ENCODE measurements at regions not wholly inside any gene's neighbourhood (a gene's known extent, or its start where the extent isn't known, plus 50 kb on each side); places are given as distances from the start of the nearest gene placed in this dataset.

DNA sequence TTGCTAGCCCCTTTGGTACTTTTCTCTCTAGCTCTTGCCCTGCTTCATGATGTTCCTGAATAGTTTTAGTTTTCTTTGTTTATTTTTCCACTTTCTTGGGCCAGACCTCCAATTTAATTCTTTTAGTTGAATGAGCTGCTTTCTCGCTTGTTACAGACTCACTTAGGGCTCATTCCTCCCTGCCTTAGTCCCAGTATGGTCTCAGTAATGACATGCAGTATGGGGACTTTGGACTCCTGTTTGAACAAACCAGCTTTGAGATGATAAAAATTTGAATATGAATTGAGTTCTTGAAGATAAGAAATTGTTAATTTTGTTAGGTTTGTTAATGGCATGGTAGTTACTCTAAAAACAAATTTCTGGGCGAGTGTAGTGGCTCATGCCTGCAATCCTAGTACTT lies 284.8 kb upstream of the DMRT1 start:
- no peak for DNase-seq (ENCODE audit: low read depth in 1 of 2, low spot score in 1 of 2)
- no peak for TF ChIP-seq JUND (IDR thresholded peaks at IDR 0.05; ENCODE audit: low read depth)
- in situ Hi-C loops (cut with HindIII; ENCODE audit: low pct_unique_long_range_greater_than_20kb, low sequenced_read_pairs) = no loop called here

DNA sequence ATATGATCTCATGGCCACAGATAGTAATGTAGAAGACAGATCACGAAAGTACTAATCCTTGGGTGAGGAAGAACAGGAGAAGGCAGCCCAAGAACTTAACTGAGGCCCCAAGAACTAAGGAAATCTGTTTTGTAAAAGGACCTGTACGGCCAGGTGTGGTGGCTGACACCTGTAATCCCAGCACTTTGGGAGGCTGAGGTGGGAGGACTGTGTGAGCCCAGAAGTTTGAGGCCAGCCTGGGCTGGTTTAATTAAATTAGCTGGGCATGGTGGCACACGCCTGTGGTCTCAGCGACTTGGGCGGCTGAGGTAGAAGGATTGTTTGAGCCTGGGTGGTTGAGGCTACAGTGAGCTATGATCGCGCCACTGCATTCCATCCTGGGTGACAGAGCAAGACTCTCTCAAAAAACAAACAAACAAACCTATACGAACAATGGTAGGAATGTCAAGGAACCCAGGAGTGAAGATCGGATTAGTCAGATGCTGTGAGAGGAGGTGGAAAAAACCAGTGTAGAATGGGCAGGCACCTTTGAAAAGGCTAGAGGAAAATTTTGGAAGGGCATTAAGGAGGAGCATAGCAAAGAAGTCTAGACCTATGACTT lies 283.8 kb upstream of the DMRT1 start:
- DNase-seq (ENCODE audit: low read depth in 1 of 2, low spot score in 1 of 2) = peak in 1 of 2 experiments; percentile 76
- no peak for TF ChIP-seq JUND (IDR thresholded peaks at IDR 0.05; ENCODE audit: low read depth)
- in situ Hi-C loops (cut with HindIII; ENCODE audit: low pct_unique_long_range_greater_than_20kb, low sequenced_read_pairs) = no loop called here

- in situ Hi-C loops (cut with HindIII; ENCODE audit: low pct_unique_long_range_greater_than_20kb, low sequenced_read_pairs) = no loop called here
- DNase-seq (ENCODE audit: low read depth in 1 of 2, low spot score in 1 of 2) = peak in 1 of 2 experiments; percentile 36
- no peak for TF ChIP-seq JUND (IDR thresholded peaks at IDR 0.05; ENCODE audit: low read depth)
Observed at GRCh38 chr9:561427-561826, 280.1 kb upstream of the DMRT1 start.

- TF ChIP-seq JUND (IDR thresholded peaks at IDR 0.05; ENCODE audit: low read depth) = no peak
- no peak for DNase-seq (ENCODE audit: low read depth in 1 of 2, low spot score in 1 of 2)
- in situ Hi-C loops (cut with HindIII; ENCODE audit: low pct_unique_long_range_greater_than_20kb, low sequenced_read_pairs) = no loop called here
Observed at GRCh38 chr9:563200-563599, 278.3 kb upstream of the DMRT1 start.

- in situ Hi-C loops (cut with HindIII; ENCODE audit: low pct_unique_long_range_greater_than_20kb, low sequenced_read_pairs) = no loop called here
Observed at GRCh38 chr9:565528-565927, 276.0 kb upstream of the DMRT1 start.

GRCh38 chr9:567128-567746 lies 274.3 kb upstream of the DMRT1 start:
- in situ Hi-C loops (cut with HindIII; ENCODE audit: low pct_unique_long_range_greater_than_20kb, low sequenced_read_pairs) = no loop called here
- DNase-seq (ENCODE audit: low read depth in 1 of 2, low spot score in 1 of 2) = no peak
- TF ChIP-seq JUND (IDR thresholded peaks at IDR 0.05; ENCODE audit: low read depth) = no peak

More at GRCh38 chr9:565528-565927, 276.0 kb upstream of the DMRT1 start:
- no peak for DNase-seq (ENCODE audit: low read depth in 1 of 2, low spot score in 1 of 2)
- TF ChIP-seq JUND (IDR thresholded peaks at IDR 0.05; ENCODE audit: low read depth) = no peak

GRCh38 chr9:567747-568305 lies 273.7 kb upstream of the DMRT1 start:
- in situ Hi-C loops (cut with HindIII; ENCODE audit: low pct_unique_long_range_greater_than_20kb, low sequenced_read_pairs) = no loop called here
- no peak for TF ChIP-seq JUND (IDR thresholded peaks at IDR 0.05; ENCODE audit: low read depth)
- no peak for DNase-seq (ENCODE audit: low read depth in 1 of 2, low spot score in 1 of 2)

DNA sequence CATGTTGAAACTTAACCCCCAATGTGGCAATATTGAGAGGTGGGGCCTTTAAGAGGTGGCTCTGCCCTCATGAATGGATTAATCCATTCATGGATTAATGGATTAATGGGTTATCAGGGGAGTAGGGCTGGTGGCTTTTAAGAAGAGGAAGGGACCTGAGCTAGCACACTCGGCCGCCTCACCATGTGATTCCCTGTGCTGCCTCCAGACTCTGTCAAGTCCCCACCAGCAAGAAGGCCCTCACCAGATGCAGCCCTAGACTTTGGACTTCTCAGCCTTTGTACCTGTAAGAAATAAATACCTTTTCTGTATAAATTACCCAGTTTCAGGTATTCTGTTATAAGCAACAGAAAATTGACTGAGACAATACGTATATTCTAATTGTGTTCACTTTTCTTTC lies 272.2 kb upstream of the DMRT1 start:
- no peak for TF ChIP-seq JUND (IDR thresholded peaks at IDR 0.05; ENCODE audit: low read depth)
- in situ Hi-C loops (cut with HindIII; ENCODE audit: low pct_unique_long_range_greater_than_20kb, low sequenced_read_pairs) = no loop called here
- DNase-seq (ENCODE audit: low read depth in 1 of 2, low spot score in 1 of 2) = no peak

DNA sequence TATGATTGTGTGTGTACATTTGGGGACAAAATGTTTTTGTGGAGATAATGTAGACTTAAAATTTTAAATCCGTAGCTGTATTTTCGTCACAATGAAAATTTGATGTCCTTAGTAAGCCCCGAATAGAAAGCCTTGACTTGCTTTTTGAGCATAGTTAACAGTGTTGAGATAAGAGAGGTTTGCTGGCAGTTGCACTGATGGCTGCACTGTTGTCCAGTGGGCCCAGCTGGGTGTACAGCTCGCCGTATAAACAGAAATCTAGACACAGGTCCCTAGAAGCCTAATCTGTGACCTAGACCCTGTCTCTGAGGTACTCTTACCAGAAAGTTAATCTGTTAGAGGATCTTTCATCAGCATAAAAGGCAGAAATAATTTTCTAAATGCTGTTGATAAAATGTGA lies 271.3 kb upstream of the DMRT1 start:
- DNase-seq (ENCODE audit: low read depth in 1 of 2, low spot score in 1 of 2) = no peak
- in situ Hi-C loops (cut with HindIII; ENCODE audit: low pct_unique_long_range_greater_than_20kb, low sequenced_read_pairs) = no loop called here
- no peak for TF ChIP-seq JUND (IDR thresholded peaks at IDR 0.05; ENCODE audit: low read depth)

DNA sequence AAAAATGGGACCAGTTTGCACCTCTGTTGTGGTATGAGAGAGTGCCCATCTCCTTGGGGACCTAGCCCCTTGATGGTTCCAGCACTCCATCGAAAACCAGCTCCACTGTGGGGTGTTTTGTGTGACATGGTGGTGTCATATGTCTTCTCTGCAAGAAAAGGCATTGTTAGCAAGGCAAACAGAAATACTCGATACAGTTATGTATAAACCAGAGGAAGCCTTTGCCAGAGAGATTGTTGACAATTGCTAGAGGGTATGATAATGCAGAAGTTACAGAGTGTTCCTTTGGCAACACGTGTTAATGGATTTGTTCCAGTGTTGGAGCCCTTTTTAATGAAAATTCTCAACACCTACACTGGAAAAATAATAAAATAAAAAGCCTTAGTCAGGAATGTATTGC lies 270.4 kb upstream of the DMRT1 start:
- DNase-seq (ENCODE audit: low read depth in 1 of 2, low spot score in 1 of 2) = no peak
- in situ Hi-C loops (cut with HindIII; ENCODE audit: low pct_unique_long_range_greater_than_20kb, low sequenced_read_pairs) = no loop called here
- TF ChIP-seq JUND (IDR thresholded peaks at IDR 0.05; ENCODE audit: low read depth) = no peak

- no peak for TF ChIP-seq JUND (IDR thresholded peaks at IDR 0.05; ENCODE audit: low read depth)
- in situ Hi-C loops (cut with HindIII; ENCODE audit: low pct_unique_long_range_greater_than_20kb, low sequenced_read_pairs) = no loop called here
Observed at GRCh38 chr9:571741-572140, 269.8 kb upstream of the DMRT1 start.

GRCh38 chr9:573691-574410 lies 267.6 kb upstream of the DMRT1 start:
- in situ Hi-C loops (cut with HindIII; ENCODE audit: low pct_unique_long_range_greater_than_20kb, low sequenced_read_pairs) = no loop called here
- DNase-seq (ENCODE audit: low read depth in 1 of 2, low spot score in 1 of 2) = no peak
- TF ChIP-seq JUND (IDR thresholded peaks at IDR 0.05; ENCODE audit: low read depth) = no peak

More at GRCh38 chr9:571741-572140, 269.8 kb upstream of the DMRT1 start:
- no peak for DNase-seq (ENCODE audit: low read depth in 1 of 2, low spot score in 1 of 2)

DNA sequence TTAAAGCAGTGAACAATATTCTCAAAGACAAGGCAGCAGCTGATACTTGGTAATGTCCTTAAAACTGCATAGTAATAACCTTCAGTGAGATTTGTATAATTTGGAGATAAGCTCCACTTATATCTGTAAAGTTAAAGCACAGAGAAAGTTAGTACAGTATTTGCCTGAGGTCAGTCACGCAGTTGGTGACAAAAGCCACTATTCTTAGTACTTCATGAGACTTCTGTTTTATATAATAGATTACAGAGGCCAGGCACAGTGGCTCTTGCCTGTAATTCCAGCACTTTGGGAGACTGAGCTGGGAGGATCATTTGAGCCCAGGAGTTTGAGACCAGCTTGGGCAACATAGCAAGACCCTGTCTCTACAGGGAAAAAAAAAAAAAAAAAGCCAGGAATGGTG lies 266.4 kb upstream of the DMRT1 start:
- in situ Hi-C loops (cut with HindIII; ENCODE audit: low pct_unique_long_range_greater_than_20kb, low sequenced_read_pairs) = no loop called here
- TF ChIP-seq JUND (IDR thresholded peaks at IDR 0.05; ENCODE audit: low read depth) = no peak
- DNase-seq (ENCODE audit: low read depth in 1 of 2, low spot score in 1 of 2) = no peak
